Keratinocyte (primary cell): ENCODE measurements at regions not wholly inside any gene's neighbourhood (a gene's known extent, or its start where the extent isn't known, plus 50 kb on each side); places are given as distances from the start of the nearest gene placed in this dataset.

ENCODE experiments used
- CTCF ChIP-seq, 3 experiments: IDR thresholded peaks in 1 of 3; conservative IDR thresholded peaks in 1 of 3; optimal IDR thresholded peaks in 1 of 3; 2 replicates in 2 of 3; 3 replicates in 1 of 3; pipeline versions ENCODE3 to v1.5.1; 2011; ENCODE audit warnings: low read length in 3 of 3, mild to moderate bottlenecking in 3 of 3, moderate library complexity in 2 of 3, control low read depth in 1 of 3, inconsistent platforms in 1 of 3; ENCODE audit not compliant: insufficient read depth in 2 of 3; ENCODE audit errors: extremely low read depth in 1 of 3
- EZH2 ChIP-seq: IDR thresholded peaks from one replicate; pipeline ENCODE4 v1.6.1; 2012; ENCODE audit warnings: inconsistent platforms, mild to moderate bottlenecking, low read length, moderate library complexity

- TF ChIP-seq CTCF (optimal IDR thresholded peaks at IDR 0.05 in 1 of 3, IDR thresholded peaks at IDR 0.05 in 1 of 3, conservative IDR thresholded peaks at IDR 0.05 in 1 of 3; ENCODE audit: extremely low read depth in 1 of 3, insufficient read depth in 2 of 3, low read length in 3 of 3), result no peak
- no peak for TF ChIP-seq EZH2
Measured at GRCh38 chr12:85519163-85519562, 239.1 kb downstream of the ALX1 start.
